ENCODE measurements at regions not wholly inside any gene's neighbourhood (a gene's known extent, or its start where the extent isn't known, plus 50 kb on each side); places are given as distances from the start of the nearest gene placed in this dataset.

DNA sequence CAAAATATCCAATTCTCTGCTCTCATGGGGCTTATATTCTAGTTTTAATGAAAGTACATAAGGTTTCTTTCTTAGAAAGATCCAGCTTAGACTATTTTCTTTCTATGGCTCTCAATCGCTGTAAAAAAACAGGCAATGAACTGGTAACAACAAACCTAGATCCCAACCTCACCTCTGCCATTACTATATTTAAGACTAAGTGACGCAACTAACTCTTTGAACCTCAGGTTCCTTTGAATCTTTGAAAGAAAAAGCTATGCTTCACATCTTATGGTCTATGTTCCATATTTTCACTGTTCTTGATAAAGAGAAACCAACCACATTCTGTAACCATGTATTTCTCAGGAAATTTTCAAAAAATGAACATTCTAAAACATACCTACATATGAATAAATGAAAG is 88.5 kb downstream of the ELAPOR2 start:
- no peak for DNase-seq

DNA sequence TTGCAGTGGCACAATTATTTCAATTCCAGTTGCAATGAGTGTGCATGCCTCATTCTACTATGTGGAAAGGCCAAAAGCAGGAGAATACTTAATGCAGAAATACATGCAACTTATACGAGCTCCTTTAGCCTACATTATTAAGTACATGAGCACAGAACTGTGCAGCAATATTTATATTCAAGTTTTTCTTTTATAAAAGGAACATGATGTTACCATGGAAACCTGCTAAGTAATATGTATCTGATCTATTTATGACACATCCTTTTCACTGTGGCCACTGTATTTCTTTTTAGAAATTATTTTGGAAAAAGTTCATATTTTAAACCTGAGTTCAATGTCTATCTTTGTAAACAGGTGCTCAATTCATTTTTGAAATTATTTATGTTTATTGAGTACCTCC is 88.9 kb downstream of the ELAPOR2 start:
- no peak for DNase-seq

DNA sequence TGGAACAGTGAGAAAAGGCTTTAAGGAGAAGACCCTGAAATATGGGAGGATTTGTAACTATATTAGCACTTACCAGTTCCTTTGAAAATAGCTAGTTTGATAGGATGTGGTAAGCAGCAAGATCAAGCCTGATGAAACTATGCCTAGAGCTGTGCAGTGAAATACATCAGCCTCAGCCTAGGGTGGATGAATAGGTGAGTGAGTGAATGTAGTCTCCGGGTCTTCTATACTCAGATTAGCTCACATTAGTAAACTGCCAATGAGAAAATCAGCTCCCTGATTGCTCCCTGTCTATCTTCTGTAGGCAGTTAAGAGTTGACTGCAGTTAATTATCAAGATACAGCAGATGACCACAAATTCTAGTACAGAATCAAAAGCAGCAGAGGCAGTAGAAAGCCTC is 89.6 kb downstream of the ELAPOR2 start:
- no peak for DNase-seq

DNA sequence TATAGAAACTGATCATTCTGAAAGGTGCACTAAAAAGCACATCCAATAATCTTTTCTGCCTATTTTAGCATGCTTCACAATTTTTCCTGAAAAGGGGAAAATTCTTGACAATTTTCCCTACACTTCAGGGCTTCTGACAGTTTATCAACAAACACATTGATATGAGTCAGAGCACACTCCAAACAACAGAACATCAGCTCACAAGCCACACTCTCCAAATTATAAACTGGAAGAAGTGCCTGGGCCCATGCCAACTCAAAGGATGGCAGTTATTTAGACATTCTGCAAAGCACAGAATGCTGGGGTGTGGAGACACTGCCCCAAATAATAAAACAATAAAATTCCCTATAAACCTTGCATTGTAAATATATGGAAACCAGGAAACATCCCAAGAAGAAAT is 90.8 kb downstream of the ELAPOR2 start:
- DNase-seq, result no peak

DNA sequence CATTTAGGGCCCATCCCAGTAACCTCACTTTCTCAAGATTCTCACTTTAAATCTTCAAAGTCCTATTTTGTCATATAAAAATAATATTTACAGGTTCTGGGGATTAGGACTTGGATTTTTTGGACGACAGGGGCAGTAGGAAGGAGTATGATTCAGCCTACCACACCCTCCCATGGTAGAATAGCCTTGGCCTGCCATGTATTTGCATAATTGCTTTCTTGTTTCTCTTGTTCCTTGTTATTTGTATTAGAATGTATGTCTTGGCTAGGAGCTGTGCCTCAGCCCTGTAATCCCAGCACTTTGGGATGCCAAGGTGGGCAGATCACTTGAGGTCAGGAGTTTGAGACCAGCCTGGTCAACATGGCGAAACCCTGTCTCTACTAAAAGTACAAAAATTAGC is 92.5 kb downstream of the ELAPOR2 start:
- no peak for DNase-seq

DNA sequence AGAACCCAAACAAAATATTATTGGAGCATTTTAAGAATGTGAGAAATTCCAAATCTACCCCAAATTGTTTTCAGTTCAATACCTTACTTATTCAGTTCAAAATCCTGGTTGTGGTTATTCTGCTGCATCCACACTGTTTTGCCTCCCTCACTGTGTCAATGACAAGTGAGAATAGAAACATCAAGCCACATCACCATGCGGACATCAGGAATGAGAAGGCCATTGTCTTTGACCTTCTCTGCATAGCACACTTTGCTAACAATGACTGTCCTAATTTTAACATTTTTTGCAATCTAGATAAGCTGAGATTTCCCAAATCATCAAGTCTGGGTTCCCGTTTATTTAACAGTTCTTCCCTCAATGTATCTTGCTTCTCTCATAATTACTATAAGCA is 93.7 kb downstream of the ELAPOR2 start:
- no peak for DNase-seq

DNA sequence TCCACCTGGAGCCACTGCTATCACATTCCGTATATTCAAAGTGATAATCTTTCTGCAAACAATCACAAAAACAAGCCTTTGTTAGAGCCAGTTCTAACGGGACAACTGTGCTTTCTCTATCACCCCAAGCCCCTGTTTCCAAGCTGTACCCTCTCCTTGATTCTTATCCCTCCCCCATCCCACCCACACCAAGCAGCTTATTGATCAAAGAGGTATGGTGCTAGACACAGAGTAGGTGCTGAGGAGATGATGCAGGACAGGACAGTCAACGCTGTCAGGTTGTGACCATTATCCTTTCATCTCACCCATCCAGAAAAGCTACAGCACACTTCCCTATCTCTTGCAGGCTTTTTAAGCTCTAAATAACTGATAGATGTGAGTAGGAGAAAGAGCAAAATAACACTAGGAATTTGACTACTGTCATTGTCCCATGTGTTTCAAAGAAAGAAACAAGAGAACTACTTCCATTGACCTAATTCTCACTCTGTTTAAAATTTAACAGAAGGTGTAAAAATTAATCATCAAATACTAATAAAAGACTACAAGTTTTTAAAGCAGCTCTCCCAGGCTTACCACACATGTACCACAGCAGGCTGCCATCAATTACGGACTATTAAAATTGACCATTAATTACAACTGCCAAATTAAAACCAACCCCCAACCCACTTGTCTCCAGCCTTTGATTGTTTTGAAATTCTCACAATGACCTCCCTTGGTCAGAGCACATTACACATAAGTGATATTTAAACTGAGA is 94.3 kb downstream of the ELAPOR2 start:
- DNase-seq, result no peak

DNA sequence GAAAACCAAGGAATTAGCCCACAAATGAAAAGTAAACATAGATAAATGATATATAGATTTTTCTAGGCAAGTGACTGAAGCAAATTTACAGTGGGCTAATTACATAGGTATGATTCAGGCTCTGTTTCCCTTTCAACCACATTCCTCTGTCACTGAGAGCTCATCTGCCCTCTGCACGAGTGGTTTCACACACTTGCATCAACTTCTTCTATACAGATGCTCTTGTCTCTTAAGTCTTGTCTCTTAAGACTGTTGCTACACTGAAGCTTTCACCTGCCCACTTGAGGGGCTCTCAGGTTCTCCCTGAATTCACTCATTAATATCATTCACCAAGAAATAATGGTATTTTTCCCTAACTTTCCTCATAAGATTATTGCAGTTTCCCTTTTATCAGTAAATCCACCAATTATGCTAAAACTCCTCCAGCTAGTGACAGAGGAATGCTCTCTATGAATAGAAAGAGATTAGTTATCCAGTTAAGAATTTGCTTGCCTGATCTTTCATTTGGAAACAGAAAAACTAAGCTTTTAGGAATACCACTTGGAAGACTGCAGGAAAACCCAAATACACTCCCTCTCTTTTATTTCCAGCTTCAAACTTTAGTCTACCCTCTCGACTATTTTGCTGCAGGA is 95.7 kb downstream of the ELAPOR2 start:
- DNase-seq, result peak in 1 of 2 experiments; percentile 13

DNA sequence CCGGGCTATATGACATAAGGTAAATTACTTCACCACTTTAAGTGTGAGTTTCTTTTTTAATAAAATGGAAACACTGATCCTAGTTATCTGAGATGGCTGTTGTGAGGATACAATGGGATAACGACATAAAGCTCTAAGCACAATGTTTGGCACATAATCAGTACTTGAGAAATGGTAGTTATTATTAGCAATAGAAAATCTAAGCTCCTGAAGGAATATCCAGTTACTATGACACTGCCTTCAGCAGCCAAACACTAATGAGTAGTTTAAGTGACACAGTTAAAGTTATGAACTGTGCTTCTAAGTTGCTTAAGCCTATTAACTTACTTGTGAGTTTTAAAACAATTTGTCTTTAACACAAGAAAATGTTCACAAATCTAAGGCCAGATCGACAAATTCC is 96.8 kb downstream of the ELAPOR2 start:
- DNase-seq, result no peak

DNA sequence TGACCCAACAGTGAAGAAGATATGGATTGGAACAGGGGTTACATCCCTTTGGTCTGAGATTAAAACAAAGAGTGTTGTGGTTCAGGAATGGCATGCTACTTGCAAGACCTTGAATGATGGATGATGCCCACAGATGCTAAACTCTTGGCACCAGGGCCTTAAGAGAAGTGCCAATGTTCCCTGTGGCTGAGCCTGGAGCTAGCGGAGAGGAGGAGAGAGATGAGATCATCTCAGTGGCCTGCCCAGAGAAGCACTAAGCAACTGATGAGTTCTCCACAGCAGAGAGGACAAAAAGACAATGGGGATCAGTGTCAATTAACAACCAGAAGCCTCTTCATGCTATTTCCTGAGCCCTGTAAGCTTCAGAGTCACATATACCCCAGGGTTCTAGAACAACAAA is 97.8 kb downstream of the ELAPOR2 start:
- no peak for DNase-seq

DNA sequence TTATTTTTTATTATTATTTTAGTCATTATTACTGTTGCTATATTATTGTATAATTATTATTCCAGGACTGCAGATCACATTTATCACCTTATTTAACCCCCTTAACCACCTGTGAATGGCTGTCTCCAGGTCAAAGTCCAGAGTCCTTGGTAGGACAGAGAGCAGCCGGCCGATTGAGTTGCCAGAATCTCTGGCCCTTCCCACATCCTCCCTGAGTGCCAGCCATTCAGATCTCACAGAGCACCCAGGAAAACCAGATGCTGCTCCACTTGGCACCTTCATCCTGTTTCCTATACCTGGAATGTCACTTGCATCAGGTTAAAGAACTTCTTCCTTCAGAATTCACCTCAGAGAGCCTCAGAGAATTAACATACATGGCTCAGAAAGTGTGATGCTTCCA is 101.1 kb downstream of the ELAPOR2 start:
- DNase-seq, result no peak

DNA sequence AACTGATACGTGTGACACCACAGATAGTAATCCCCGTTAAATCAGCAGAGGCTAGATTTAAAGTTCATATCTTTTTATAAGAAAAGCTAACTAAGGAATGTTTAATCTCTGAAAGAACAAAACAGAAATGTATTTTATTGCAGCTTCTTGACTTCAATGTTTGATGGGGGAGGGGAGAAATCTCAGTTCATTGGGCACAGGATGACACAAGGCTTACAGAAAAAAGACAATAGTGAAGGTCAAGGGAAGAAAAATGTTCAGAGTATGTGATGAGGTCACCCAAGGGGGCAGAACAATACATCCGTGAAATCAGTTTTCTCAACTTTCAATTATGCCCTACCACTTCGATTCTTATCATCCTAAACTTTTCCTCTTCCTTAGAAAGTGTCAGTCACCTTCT is 102.9 kb downstream of the ELAPOR2 start:
- DNase-seq, result no peak

DNA sequence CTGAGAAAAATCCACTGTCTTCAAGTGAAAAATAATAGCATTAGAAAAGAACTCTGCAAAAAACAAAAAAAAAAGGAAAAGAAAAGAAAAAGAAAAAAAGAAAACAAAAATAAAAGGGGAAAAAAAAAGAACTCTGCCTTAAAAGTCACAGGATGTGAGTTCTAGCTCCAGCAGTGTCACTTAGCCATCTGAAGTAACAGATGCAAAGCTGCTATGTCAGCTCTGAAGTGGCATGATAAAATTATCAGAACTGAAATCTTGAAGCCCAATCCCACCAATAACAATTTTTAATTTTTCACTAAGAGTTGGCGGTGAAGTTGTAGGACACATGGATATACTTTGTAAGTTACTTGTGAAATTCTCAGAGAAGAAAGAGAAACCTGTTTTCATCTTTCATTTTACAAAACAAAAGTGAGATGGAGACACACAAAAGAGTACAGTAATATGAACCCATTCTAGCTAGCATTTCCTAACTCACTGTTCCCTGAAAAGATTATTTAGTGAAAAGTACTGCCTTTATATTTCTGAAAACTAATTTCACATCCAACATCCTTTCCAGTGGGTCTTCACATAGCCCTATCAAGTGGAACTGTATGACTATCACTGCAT is 103.5 kb downstream of the ELAPOR2 start:
- DNase-seq, result no peak

DNA sequence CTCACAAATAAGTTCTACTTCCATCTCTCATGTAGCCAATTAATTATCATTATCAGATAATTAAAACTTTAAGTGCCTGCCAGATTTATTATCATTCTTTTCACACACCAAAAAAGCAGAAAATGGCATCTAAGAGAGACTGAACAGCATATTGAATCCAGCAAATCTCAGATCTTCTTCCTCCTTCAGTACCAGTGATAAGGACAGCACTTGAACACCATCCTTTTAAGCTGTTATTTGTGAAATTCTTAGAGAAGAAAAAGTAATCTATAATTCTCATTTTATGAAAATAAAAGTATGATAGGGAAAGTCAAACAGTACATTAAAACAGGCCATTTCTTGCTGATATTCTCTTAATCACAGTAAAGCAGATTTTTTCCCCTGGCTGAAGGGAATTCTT is 104.5 kb downstream of the ELAPOR2 start:
- DNase-seq, result no peak

DNA sequence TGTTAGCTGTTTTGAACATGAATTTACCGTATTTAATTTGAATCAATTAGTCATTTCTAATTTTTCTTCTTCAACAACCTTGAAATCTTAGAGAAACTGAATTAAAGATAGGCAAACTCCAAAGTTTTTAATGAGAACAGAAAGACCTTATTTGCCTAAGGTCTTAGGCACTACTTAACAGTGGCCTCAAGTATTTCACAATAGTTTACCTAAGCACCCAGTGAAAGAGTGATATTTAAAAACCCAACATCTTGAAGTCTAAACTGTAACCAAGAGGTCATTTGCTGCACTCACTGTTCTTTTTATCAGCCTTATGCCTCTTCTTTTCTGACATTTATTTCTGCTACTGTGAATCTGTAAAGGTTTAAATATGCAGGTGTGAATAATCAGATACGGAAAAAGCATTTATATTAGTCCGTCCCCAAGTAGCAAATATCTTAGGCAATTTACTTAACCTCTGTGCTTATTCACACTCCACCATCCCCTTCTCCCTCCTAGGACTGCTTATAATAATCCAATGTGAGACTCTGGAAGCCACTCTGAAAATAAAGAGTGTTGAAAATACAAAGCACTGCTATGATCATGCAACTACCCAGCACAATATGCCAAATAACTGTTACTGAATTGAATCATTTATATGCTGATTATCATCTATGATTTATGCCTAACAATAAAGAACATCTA is 105.7 kb downstream of the ELAPOR2 start:
- DNase-seq, result no peak

DNA sequence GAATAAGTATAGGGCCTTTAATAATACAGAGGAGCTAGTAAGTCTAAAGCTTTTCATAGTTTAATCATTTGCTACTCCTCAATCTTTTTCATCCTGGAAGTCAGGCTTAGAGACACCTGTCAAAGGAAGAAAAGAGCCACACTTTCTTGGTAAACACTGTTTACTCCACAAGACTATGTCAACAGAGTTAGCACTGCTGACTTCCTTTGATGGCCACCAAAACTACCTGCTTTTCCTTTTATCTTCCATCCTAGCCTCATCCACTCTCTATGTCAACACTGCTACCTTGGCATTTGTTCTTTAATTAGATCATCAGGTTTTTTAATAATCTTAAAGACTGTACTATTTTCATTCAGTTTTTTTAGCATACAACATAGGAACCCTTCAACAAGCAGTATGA is 106.2 kb downstream of the ELAPOR2 start:
- DNase-seq, result no peak

DNA sequence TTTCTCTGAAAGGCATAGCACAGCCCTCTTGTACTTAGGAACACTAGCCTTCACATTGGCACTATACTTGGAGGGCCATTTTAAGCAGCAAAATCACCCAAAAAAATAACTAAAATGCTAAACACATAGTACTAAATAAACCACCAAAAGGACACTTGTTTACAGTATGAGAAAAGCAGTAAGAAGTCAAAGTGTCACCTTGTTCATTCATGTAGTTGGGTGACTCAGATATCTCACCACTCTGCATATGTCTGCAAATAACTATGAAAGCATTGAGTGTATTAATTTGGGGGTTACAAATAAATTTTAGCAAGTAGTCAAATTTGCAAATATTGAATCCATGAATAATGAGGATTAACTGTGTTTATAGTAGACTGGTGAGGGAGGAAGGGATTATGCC is 107.6 kb downstream of the ELAPOR2 start:
- no peak for DNase-seq

DNA sequence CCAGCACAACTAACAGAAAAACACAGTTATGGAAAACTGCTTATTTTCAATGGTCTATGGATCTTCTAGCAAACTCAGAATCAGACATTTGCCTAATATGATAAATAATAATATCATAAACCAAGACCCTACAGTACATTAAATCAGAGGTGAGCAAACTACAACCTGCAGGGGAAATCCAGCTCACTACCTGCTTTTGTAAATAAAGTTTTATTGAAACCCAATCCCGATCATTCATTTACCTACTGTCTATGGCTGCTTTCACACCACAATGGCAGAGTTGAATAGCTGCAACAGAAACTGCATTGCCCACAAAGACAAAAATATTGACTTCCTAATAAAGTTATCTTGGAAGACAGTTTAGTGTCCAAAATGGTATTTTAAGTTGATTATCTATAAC is 108.5 kb downstream of the ELAPOR2 start:
- DNase-seq, result no peak

DNA sequence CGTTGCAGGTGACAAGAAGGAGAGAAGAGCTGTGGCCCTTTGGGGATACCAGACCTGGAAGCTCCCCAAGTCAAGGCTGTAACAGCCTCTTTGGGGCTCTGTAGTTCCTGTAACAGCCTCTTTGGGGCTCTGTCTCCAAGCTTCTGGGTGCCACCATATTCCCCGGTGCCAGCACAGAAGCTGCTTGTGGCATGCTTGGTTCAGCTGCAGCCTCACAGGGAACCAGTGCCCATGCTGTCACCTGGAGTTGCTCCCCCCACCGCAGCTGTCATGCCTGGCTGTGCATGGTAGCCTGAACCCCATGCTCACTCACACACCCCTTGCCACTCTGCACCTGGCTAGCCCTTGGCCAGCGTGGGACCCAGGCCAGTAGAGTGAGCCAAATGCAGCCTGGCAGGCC is 109.1 kb downstream of the ELAPOR2 start:
- no peak for DNase-seq

DNA sequence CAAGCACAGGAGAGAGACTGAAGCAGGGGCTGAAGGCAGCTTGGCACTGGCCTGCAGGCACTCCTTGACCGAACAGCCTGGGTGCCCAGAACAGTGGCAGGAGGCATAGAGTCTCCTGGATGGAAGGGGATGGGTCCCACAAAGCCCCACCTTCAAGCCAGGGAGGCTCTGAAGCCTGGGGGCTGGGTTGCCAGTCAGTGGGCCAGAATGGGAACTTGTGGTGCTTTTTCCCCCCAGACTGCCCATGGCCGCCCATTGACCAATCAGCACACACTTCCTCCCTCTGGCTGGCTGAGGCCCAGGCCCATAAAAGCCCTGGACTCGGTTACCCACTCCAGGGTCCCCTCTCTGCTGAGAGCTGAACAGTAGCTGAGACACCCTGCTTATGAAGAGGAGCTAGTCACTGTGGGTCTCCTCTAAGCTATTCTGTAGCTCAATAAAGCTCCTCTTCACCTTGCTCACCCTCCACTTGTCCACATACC is 109.6 kb downstream of the ELAPOR2 start:
- no peak for DNase-seq

DNA sequence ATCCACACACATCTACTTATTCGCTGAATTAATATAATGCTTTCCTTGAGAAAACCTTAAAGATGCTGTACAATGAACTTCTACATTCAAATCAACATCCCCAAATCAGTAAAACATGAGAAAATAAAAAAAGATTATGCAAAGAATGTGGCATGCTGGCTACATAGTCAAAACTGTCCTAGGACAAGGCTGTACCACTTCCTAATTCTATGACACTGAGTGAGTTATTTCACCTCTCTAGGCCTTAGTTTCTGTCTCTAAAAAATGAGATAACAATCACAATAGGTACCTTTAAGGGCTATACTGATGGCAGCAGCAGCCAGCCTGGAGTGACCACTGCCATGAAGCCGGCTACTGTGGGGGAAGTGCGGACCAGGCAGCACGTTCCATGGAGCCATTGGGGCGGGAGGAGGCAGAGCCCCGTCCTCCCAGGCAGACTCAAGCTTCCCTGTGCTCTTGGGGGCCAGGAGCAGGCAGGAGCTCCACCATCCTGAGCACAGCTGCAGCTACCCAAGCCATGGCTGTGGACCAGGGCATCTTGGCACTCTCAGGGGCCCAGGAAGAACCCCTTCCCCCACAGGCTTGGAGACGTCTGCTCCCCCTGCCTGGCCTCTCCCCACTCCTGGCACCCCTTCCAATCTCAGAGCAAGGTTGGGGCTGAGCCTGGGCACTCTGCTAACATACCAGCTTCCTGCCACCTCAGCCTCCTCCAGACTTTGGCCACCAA is 110.2 kb downstream of the ELAPOR2 start:
- DNase-seq, result no peak

DNA sequence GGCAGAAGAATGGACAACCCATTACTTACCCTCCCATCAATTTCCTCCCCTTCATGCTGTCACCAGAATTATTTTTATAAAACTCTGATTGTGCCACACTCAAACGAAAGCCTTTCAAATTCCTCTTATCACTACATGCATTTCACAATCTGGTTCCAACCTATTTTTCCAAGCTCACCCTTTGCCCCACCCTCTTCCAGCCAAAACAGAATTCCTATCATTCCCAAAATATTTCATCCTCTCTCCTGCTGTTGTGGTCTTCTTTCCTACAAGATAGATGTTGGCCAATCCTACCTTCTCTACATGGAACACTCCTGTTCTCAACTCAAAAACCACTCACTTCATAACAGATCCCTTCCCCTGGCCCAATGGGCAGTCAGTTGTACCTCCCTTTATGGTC is 111.5 kb downstream of the ELAPOR2 start:
- no peak for DNase-seq

DNA sequence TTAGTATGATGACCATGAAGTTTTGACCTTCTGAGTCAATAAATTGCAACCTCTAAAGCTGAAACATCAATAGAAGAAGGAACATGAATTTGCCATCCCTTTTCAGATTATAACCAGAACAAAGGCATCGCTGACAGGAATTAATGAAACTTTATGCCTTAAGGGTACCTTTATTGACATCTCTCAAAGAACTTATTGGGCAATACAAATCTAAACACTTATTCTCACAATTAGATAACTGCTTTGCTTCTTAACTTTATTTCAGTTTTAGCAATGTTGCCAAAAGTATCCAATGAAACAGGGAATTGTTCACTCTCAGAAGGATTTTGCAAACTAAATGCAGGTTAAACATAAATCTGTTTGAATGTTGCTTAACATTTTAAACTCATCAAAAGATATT is 116.0 kb downstream of the ELAPOR2 start:
- no peak for DNase-seq

Measured in NCI-H1930 (cell line).